Motor neuron (in vitro differentiated cells): ENCODE measurements at regions not wholly inside any gene's neighbourhood (a gene's known extent, or its start where the extent isn't known, plus 50 kb on each side); places are given as distances from the start of the nearest gene placed in this dataset.
A peak's percentile ranks its signal among the peaks of the same experiment; 100 is the strongest.

Source experiments
- ATAC-seq, 8 experiments: fragments of 200-7000 bp; cut with Tn5 transposase; replicated peaks in 6 of 8; 2 replicates each; pipeline ENCODE4 v1.8.0; 2021; ENCODE audit warnings: mild to moderate bottlenecking in 8 of 8, moderate library complexity in 8 of 8
- H3K27ac ChIP-seq, 2 donors: fragments of 250-450 bp; sonication (Bioruptor Pico); 2 replicates each; pipeline ENCODE4 v1.9.0; 2021; ENCODE audit warnings: antibody characterized with exemption in 2 of 2, mild to moderate bottlenecking in 2 of 2, moderate library complexity in 1 of 2
- H3K4me1 ChIP-seq, 2 donors: fragments of 250-450 bp; sonication (Bioruptor Pico); replicated peaks in 1 of 2; 2 replicates each; pipeline ENCODE4 v1.6.1; 2021; ENCODE audit warnings: antibody characterized with exemption in 2 of 2, mild to moderate bottlenecking in 2 of 2, moderate library complexity in 1 of 2
- H3K4me3 ChIP-seq, 5 donors: fragments of 250-450 bp; sonication (Bioruptor Pico); 2 replicates each; pipeline ENCODE4 v1.9.0; 2021; ENCODE audit warnings: antibody characterized with exemption in 5 of 5, mild to moderate bottlenecking in 5 of 5, moderate library complexity in 4 of 5
- WGBS, 10 experiments: fragments of 450-650 bp; shearing (Covaris generic); methylation state at CpG; one replicate each; pipeline ENCODE4 v1.0.0; 2022; 5-methylcytosine and 5-hydroxymethylcytosine counted together
- in situ Hi-C, 9 experiments: fragments of 400-800 bp; cut with MboI; loops; one replicate each; pipeline ENCODE4 v1.15.0; 2021; ENCODE audit warnings: low sequenced_read_pairs in 9 of 9, low pct_unique_long_range_greater_than_20kb in 2 of 9; ENCODE audit not compliant: unreplicated experiment in 9 of 9

- Histone ChIP-seq H3K4me1 (no peaks in the 10 kb centered on the region), H3K4me3 (no peak overlapping the region), H3K27ac (no peak overlapping the region)
- in situ Hi-C loops, result no loop called here
- peak in 1 of 8 experiments; percentile 33 for ATAC-seq
Observed at GRCh38 chr12:97764700-97765099, 302.1 kb downstream of the RMST start.

GRCh38 chr12:97767347-97767746 lies 304.7 kb downstream of the RMST start:
- 0 to 100% (median 62%) methylated on average over 1 to 2 of the region's 2 CpGs; no CpG with 5 or more reads in 1 of the 10 experiments for WGBS, 10 experiments
- Histone ChIP-seq H3K4me1 (no peaks in the 10 kb centered on the region), H3K4me3 (no peak overlapping the region), H3K27ac (no peak overlapping the region)
- in situ Hi-C loops, result no loop called here
- ATAC-seq, result peak in 3 of 8 experiments; percentile 19 to 33 (median 30)

DNA sequence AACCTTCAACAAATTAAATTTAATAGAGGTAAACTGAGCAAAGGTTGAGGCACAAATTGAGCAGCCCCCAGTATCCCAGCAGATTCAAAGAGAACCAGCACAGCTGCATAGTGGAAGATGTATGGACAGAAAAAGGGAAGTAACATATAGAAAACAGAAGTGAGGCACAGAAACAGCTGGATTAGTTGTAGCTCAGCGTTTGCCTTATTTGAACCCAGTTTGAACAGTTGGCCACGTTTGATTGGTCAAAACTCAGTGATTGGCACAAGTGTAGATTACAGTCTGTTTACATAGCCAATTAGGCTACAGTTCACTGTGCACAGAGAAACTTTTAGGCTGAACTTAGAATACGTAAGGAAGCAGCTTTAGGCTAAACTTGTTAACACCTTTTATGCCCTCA lies 315.5 kb downstream of the RMST start:
- 0 to 100% (median 62%) methylated on average over 2 to 3 of the region's 3 CpGs; no CpG with 5 or more reads in 2 of the 10 experiments for WGBS, 10 experiments
- in situ Hi-C loops, result no loop called here
- no peak overlapping the region for H3K4me3 ChIP-seq
- no peak overlapping the region for H3K27ac ChIP-seq
- H3K4me1 ChIP-seq, result no peaks in the 10 kb centered on the region
- ATAC-seq, result no peak

DNA sequence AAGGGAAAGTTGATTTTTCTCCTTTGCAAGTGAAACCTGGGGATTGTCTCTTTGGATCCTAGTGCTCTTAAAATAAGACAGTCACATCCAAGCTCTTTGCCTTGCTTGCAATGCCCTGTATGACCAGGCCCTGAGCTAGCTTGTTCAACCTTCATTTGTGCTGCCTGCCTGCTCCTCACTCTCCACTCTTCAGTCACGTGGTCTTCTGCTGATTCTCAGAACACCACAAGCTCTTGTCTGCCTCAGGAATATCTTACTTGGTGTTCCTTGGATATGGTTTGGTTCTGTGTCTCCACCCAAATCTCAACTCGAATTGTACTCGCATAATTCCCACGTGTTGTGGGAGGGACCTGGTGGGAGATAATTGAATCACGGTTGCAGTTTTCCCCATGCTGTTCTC lies 318.7 kb downstream of the RMST start:
- no peak for ATAC-seq
- in situ Hi-C loops, result no loop called here
- whole genome bisulfite sequencing, 10 experiments, result 17 to 100% (median 88%) methylated on average over 1 to 5 of the region's 5 CpGs; no CpG with 5 or more reads in 2 of the 10 experiments
- H3K4me3 ChIP-seq, result no peak overlapping the region
- H3K4me1 ChIP-seq, result peaks cover 0 to 5% of the 10 kb centered on the region in 2 donors
- no peak overlapping the region for H3K27ac ChIP-seq

- Histone ChIP-seq H3K27ac (no peak overlapping the region), H3K4me3 (no peak overlapping the region), H3K4me1 (peaks cover 0 to 5% of the 10 kb centered on the region in 2 donors)
- no peak for ATAC-seq
- in situ Hi-C loops, result no loop called here
Observed at GRCh38 chr12:97784904-97785303, 322.3 kb downstream of the RMST start.

- in situ Hi-C loops, result no loop called here
- ATAC-seq, result no peak
- Histone ChIP-seq H3K4me1 (peaks cover 0 to 4% of the 10 kb centered on the region in 2 donors), H3K4me3 (no peak overlapping the region), H3K27ac (no peak overlapping the region)
- WGBS, 10 experiments, result 0 to 100% (median 56%) methylated on average over 1 of the region's 1 CpG; no CpG with 5 or more reads in 2 of the 10 experiments
Observed at GRCh38 chr12:97790281-97790680, 327.7 kb downstream of the RMST start.

- no peak for ATAC-seq
- H3K27ac ChIP-seq, result no peak overlapping the region
- 0 to 100% (median 74%) methylated on average over 1 to 3 of the region's 3 CpGs; no CpG with 5 or more reads in 1 of the 10 experiments for WGBS, 10 experiments
- in situ Hi-C loops, result no loop called here
- peaks cover 0 to 15% of the 10 kb centered on the region in 2 donors for H3K4me1 ChIP-seq
- H3K4me3 ChIP-seq, result no peak overlapping the region
Observed at GRCh38 chr12:97797473-97797872, 334.9 kb downstream of the RMST start.

DNA sequence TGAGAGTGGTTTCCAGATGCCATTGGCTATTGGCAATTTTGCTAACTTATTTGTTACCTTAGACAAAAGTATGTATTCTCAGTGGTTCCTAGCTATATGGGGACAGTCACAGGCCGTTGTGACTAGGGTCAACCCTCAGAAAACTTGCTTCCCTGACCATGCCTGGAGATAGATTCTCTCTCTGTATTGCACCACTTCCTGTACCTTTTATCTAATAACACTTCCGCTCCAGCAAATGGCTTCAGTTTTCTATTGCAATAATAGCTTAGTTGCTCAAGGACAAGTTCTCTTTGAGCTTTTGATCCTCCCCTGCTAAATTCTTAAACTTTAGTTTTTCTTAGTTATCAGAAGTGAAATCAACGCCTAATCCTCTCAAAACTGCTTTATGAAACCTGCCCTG lies 338.0 kb downstream of the RMST start:
- in situ Hi-C loops, result no loop called here
- Histone ChIP-seq H3K27ac (no peak overlapping the region), H3K4me3 (no peak overlapping the region), H3K4me1 (peaks cover 0 to 20% of the 10 kb centered on the region in 2 donors)
- ATAC-seq, result no peak
- WGBS, 10 experiments, result 0 to 100% (median 76%) methylated on average over 1 to 3 of the region's 3 CpGs; no CpG with 5 or more reads in 1 of the 10 experiments

DNA sequence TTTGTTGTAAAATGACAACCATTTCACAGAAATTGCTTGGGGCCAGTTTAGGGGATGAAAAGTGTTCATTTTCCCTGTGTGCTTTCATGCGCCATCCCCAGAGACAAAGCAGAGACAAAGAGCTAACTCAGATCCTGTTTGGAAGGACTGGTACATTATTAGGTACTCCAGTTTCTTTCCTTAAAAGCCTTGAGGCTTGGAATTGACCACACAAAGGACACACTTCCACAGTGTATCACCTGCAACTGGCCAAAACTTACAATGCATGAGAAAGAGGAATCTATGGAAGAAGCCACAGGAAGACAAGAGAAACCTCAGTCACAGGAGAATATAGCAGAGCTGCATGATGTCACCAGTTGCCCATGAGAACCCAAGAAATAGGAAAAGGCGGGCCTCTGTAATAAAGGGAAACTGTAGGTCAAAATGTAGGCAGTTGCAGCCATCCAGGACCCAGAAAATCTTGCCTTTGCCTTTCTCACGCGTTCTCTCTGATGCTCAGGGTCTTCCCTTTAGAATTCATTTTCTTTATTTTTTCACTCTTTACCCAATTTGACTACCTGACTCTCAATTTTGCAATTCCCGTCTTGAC lies 339.0 kb downstream of the RMST start:
- Histone ChIP-seq H3K4me1 (peaks cover 0 to 20% of the 10 kb centered on the region in 2 donors), H3K27ac (no peak overlapping the region), H3K4me3 (no peak overlapping the region)
- WGBS, 10 experiments, result 0 to 100% (median 77%) methylated on average over 1 to 5 of the region's 5 CpGs
- in situ Hi-C loops, result no loop called here
- ATAC-seq, result peak in 5 of 8 experiments; percentile 22 to 51 (median 40)

- ATAC-seq, result peak in 5 of 8 experiments; percentile 36 to 68 (median 57)
- Histone ChIP-seq H3K4me3 (no peak overlapping the region), H3K4me1 (peaks cover 0 to 20% of the 10 kb centered on the region in 2 donors), H3K27ac (no peak overlapping the region)
- in situ Hi-C loops, result no loop called here
- 3 to 72% (median 20%) methylated on average over 1 to 8 of the region's 8 CpGs; no CpG with 5 or more reads in 1 of the 10 experiments for WGBS, 10 experiments
Observed at GRCh38 chr12:97805146-97805545, 342.5 kb downstream of the RMST start.

DNA sequence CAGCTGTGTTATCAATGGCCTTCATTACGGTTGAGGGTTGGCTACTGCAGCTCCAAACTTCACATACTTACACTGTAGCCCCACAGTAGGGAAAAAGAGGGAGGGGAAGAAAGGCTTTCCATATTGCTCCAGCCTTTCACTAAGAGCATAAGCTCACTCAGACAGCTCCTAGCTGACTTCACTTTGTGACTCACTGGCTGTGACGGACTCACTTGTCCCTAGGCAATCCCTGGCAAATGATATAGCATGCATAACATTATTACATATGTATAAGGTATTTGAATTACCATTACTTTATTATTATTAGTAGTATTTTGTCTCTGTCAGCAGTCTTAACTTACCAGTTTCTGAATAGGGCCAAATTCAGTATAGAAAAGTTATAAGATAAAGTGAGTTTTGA lies 350.7 kb downstream of the RMST start:
- in situ Hi-C loops, result no loop called here
- no peak overlapping the region for H3K27ac ChIP-seq
- no peak overlapping the region for H3K4me3 ChIP-seq
- peak in 3 of 8 experiments; percentile 40 to 92 (median 81) for ATAC-seq
- H3K4me1 ChIP-seq, result no peaks in the 10 kb centered on the region
- WGBS, 10 experiments, result 0 to 93% (median 35%) methylated on average over 1 to 2 of the region's 2 CpGs; no CpG with 5 or more reads in 4 of the 10 experiments

GRCh38 chr12:97821806-97822205 lies 359.2 kb downstream of the RMST start:
- peaks cover 0 to 2% of the 10 kb centered on the region in 2 donors for H3K4me1 ChIP-seq
- 4 to 90% (median 41%) methylated on average over 1 to 4 of the region's 4 CpGs for WGBS, 10 experiments
- in situ Hi-C loops, result no loop called here
- H3K4me3 ChIP-seq, result no peak overlapping the region
- no peak overlapping the region for H3K27ac ChIP-seq
- no peak for ATAC-seq

- no peak for ATAC-seq
- H3K27ac ChIP-seq, result no peak overlapping the region
- no peak overlapping the region for H3K4me3 ChIP-seq
- WGBS, 10 experiments, result 14 to 93% (median 68%) methylated on average over 2 to 4 of the region's 4 CpGs; no CpG with 5 or more reads in 3 of the 10 experiments
- H3K4me1 ChIP-seq, result no peaks in the 10 kb centered on the region
- in situ Hi-C loops, result no loop called here
Observed at GRCh38 chr12:97835541-97835940, 372.9 kb downstream of the RMST start.

DNA sequence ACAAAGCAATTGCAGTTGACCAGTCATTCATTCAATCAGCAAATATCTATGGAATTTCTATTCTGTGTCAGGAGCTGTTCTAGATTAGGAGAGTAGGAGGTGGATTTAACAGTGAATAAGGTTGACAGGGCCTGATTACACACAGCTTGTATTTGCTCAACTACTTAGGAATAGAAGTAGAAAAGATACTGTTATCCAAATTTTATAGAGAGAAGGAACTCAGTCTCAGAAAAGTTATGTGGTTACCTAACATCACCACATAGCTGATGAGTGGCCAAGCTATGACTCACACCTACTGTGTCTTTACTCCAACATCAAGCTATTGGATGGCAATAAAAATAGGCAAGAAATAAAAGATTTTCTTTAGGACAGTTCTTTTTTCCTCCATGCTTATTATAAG lies 374.8 kb downstream of the RMST start:
- ATAC-seq, result peak in 1 of 8 experiments; percentile 37
- H3K4me3 ChIP-seq, result no peak overlapping the region
- in situ Hi-C loops, result no loop called here
- H3K4me1 ChIP-seq, result no peaks in the 10 kb centered on the region
- no peak overlapping the region for H3K27ac ChIP-seq
